CD4-positive, alpha-beta T cell treated with Interleukin-6 for 4 hours (primary cell): ENCODE measurements at regions not wholly inside any gene's neighbourhood (a gene's known extent, or its start where the extent isn't known, plus 50 kb on each side); places are given as distances from the start of the nearest gene placed in this dataset.
"Not testable (repeated sequence)": the region's sequence is repeated elsewhere in the genome, so short reads cannot be mapped to it uniquely, and the experiment has no call there.

Source experiments
- DNase-seq: peaks from one replicate; pipeline ENCODE4 v3.0.0-alpha.2; 2020; ENCODE audit warnings: mixed read lengths

GRCh38 chr13:50235604-50236342 is 220.5 kb downstream of the KCNRG start:
- no peak for DNase-seq

GRCh38 chr13:50236898-50237318 is 221.7 kb downstream of the KCNRG start:
- DNase-seq = peak; percentile 33

GRCh38 chr13:50238922-50239321 is 223.7 kb downstream of the KCNRG start:
- DNase-seq = no peak

GRCh38 chr13:50241479-50241878 is 226.2 kb downstream of the KCNRG start:
- no peak for DNase-seq

- DNase-seq = no peak
Measured at GRCh38 chr13:50243931-50244330, 228.7 kb downstream of the KCNRG start.

GRCh38 chr13:50244355-50244712 is 229.1 kb downstream of the KCNRG start:
- no peak for DNase-seq

GRCh38 chr13:50244713-50245574 is 229.7 kb downstream of the KCNRG start:
- DNase-seq = peak; percentile 56

GRCh38 chr13:50247223-50247622 is 232.0 kb downstream of the KCNRG start:
- no peak for DNase-seq

GRCh38 chr13:50248516-50249143 is 233.4 kb downstream of the KCNRG start:
- peak; percentile 31 for DNase-seq

- no peak for DNase-seq
Measured at GRCh38 chr13:50249144-50249521, 233.9 kb downstream of the KCNRG start.

- no peak for DNase-seq
Measured at GRCh38 chr13:50250401-50250800, 235.2 kb downstream of the KCNRG start.

GRCh38 chr13:50255639-50256038 is 240.4 kb downstream of the KCNRG start:
- no peak for DNase-seq

- not testable (repeated sequence) for DNase-seq
Measured at GRCh38 chr13:50256536-50257321, 241.5 kb downstream of the KCNRG start.

GRCh38 chr13:50257646-50258045 is 242.4 kb downstream of the KCNRG start:
- no peak for DNase-seq

- no peak for DNase-seq
Measured at GRCh38 chr13:50261130-50261901, 246.1 kb downstream of the KCNRG start.

GRCh38 chr13:50267066-50267465 is 251.8 kb downstream of the KCNRG start:
- no peak for DNase-seq

- DNase-seq = no peak
Measured at GRCh38 chr13:50267917-50268316, 252.7 kb downstream of the KCNRG start.

GRCh38 chr13:50268500-50268899 is 253.3 kb downstream of the KCNRG start:
- DNase-seq = no peak

- no peak for DNase-seq
Measured at GRCh38 chr13:50274181-50274580, 258.9 kb downstream of the KCNRG start.

- no peak for DNase-seq
Measured at GRCh38 chr13:50275392-50276063, 260.3 kb downstream of the KCNRG start.

- no peak for DNase-seq
Measured at GRCh38 chr13:50276550-50276949, 261.3 kb downstream of the KCNRG start.
